ENCODE measurements at regions not wholly inside any gene's neighbourhood (a gene's known extent, or its start where the extent isn't known, plus 50 kb on each side); places are given as distances from the start of the nearest gene placed in this dataset.

GRCh38 chr9:38179965-38180364 is 110.9 kb upstream of the SHB start:
- Histone ChIP-seq H3K4me3 (ENCODE audit: low read length) (no peak overlapping the region), H3K27ac (ENCODE audit: low read length) (no peak overlapping the region), H3K9me3 (ENCODE audit: insufficient read depth, low read length) (no peaks in the 10 kb centered on the region), H3K4me1 (ENCODE audit: low read length) (peaks cover 9% of the 10 kb centered on the region), H3K36me3 (replicated peaks; ENCODE audit: low read depth, low read length) (no peaks in the 10 kb centered on the region), H3K27me3 (ENCODE audit: low read depth, low read length) (no peaks in the 10 kb centered on the region), H3K9ac (ENCODE audit: low read length) (no peak overlapping the region), H3K4me2 (ENCODE audit: low read length) (no peak overlapping the region), H4K20me1 (ENCODE audit: insufficient read depth, low read length) (no peaks in the 10 kb centered on the region), H2AFZ (ENCODE audit: low read depth, low read length) (no peak overlapping the region), H3K79me2 (ENCODE audit: low read length) (no peaks in the 10 kb centered on the region)
- TF ChIP-seq, protein P1, sequence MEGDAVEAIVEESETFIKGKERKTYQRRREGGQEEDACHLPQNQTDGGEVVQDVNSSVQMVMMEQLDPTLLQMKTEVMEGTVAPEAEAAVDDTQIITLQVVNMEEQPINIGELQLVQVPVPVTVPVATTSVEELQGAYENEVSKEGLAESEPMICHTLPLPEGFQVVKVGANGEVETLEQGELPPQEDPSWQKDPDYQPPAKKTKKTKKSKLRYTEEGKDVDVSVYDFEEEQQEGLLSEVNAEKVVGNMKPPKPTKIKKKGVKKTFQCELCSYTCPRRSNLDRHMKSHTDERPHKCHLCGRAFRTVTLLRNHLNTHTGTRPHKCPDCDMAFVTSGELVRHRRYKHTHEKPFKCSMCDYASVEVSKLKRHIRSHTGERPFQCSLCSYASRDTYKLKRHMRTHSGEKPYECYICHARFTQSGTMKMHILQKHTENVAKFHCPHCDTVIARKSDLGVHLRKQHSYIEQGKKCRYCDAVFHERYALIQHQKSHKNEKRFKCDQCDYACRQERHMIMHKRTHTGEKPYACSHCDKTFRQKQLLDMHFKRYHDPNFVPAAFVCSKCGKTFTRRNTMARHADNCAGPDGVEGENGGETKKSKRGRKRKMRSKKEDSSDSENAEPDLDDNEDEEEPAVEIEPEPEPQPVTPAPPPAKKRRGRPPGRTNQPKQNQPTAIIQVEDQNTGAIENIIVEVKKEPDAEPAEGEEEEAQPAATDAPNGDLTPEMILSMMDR (IDR thresholded peaks at IDR 0.05; ENCODE audit: low read depth, low read length): no peak
- no peak for TF ChIP-seq EZH2phosphoT487 (IDR thresholded peaks at IDR 0.05; ENCODE audit: low read depth)

- Histone ChIP-seq H3K27ac (ENCODE audit: low read length) (no peak overlapping the region), H3K36me3 (replicated peaks; ENCODE audit: low read depth, low read length) (no peaks in the 10 kb centered on the region), H3K4me2 (ENCODE audit: low read length) (peak overlapping the region; percentile 27), H3K27me3 (ENCODE audit: low read depth, low read length) (no peaks in the 10 kb centered on the region; the same call in 1 of the 2 replicates), H3K4me3 (ENCODE audit: low read length) (no peak overlapping the region), H3K79me2 (ENCODE audit: low read length) (no peaks in the 10 kb centered on the region), H4K20me1 (ENCODE audit: insufficient read depth, low read length) (no peaks in the 10 kb centered on the region), H3K9ac (ENCODE audit: low read length) (no peak overlapping the region), H3K4me1 (ENCODE audit: low read length) (peaks cover 9% of the 10 kb centered on the region), H3K9me3 (ENCODE audit: insufficient read depth, low read length) (no peaks in the 10 kb centered on the region; the same call in 1 of the 2 replicates), H2AFZ (ENCODE audit: low read depth, low read length) (no peak overlapping the region)
- TF ChIP-seq, protein P1 (IDR thresholded peaks at IDR 0.05; ENCODE audit: low read depth, low read length): no peak
- no peak for TF ChIP-seq EZH2phosphoT487 (IDR thresholded peaks at IDR 0.05; ENCODE audit: low read depth)
Observed at GRCh38 chr9:38178237-38178636, 109.2 kb upstream of the SHB start.

GRCh38 chr9:38177680-38178079 is 108.7 kb upstream of the SHB start:
- H3K4me2 ChIP-seq (ENCODE audit: low read length): peak overlapping the region; percentile 27; the same call in 1 of the 2 replicates
- TF ChIP-seq, protein P1 (IDR thresholded peaks at IDR 0.05; ENCODE audit: low read depth, low read length): no peak
- no peak for TF ChIP-seq EZH2phosphoT487 (IDR thresholded peaks at IDR 0.05; ENCODE audit: low read depth)

GRCh38 chr9:38176251-38176650 is 107.2 kb upstream of the SHB start:
- no peaks in the 10 kb centered on the region for H3K36me3 ChIP-seq (replicated peaks; ENCODE audit: low read depth, low read length)
- H3K4me2 ChIP-seq (ENCODE audit: low read length): no peak overlapping the region
- H3K27me3 ChIP-seq (ENCODE audit: low read depth, low read length): no peaks in the 10 kb centered on the region; the same call in 1 of the 2 replicates
- no peaks in the 10 kb centered on the region for H3K79me2 ChIP-seq (ENCODE audit: low read length)
- TF ChIP-seq EZH2phosphoT487 (IDR thresholded peaks at IDR 0.05; ENCODE audit: low read depth): no peak
- TF ChIP-seq, protein P1 (IDR thresholded peaks at IDR 0.05; ENCODE audit: low read depth, low read length): no peak
- no peak overlapping the region for H3K27ac ChIP-seq (ENCODE audit: low read length)
- H2AFZ ChIP-seq (ENCODE audit: low read depth, low read length): no peak overlapping the region
- H3K9me3 ChIP-seq (ENCODE audit: insufficient read depth, low read length): peaks cover 9% of the 10 kb centered on the region
- no peaks in the 10 kb centered on the region for H4K20me1 ChIP-seq (ENCODE audit: insufficient read depth, low read length)
- H3K4me1 ChIP-seq (ENCODE audit: low read length): peaks cover 9% of the 10 kb centered on the region
- no peak overlapping the region for H3K9ac ChIP-seq (ENCODE audit: low read length)
- H3K4me3 ChIP-seq (ENCODE audit: low read length): no peak overlapping the region

More at GRCh38 chr9:38177680-38178079, 108.7 kb upstream of the SHB start:
- H3K27ac ChIP-seq (ENCODE audit: low read length): no peak overlapping the region
- peaks cover 9% of the 10 kb centered on the region for H3K4me1 ChIP-seq (ENCODE audit: low read length)
- no peaks in the 10 kb centered on the region for H3K36me3 ChIP-seq (replicated peaks; ENCODE audit: low read depth, low read length)
- no peaks in the 10 kb centered on the region for H4K20me1 ChIP-seq (ENCODE audit: insufficient read depth, low read length)
- no peaks in the 10 kb centered on the region; the same call in 1 of the 2 replicates for H3K27me3 ChIP-seq (ENCODE audit: low read depth, low read length)
- H3K79me2 ChIP-seq (ENCODE audit: low read length): no peaks in the 10 kb centered on the region
- H3K9me3 ChIP-seq (ENCODE audit: insufficient read depth, low read length): no peaks in the 10 kb centered on the region; the same call in 1 of the 2 replicates
- H3K4me3 ChIP-seq (ENCODE audit: low read length): no peak overlapping the region
- H2AFZ ChIP-seq (ENCODE audit: low read depth, low read length): no peak overlapping the region
- H3K9ac ChIP-seq (ENCODE audit: low read length): no peak overlapping the region

Data from OCI-LY3 (cell line).